ENCODE measurements at regions not wholly inside any gene's neighbourhood (a gene's known extent, or its start where the extent isn't known, plus 50 kb on each side); places are given as distances from the start of the nearest gene placed in this dataset.

DNA sequence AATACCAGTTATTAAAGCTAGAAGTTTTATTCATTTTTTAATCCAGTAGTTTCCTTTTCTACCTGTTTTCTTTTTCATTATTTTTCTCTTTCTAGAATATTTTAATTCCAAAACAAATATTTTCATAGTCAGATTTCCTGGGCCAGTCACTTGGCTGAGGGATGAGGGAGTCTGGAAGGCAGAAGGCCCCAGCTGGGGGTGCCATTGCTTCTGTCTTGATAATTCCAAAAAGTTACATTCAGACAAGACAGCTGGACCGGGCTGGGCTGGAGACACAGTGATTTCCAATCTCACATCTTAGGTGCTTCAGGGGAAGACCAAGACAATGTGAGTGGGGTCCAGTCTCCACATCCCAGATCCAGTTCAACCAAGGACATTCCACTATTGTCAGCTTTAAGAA is 263.5 kb downstream of the TMA16 start:
- ATAC-seq: no peak
- TF ChIP-seq CTCF (IDR thresholded peaks at IDR 0.05): no peak
- H3K36me3 ChIP-seq (ENCODE audit: low read depth): no peaks in the 10 kb centered on the region
- DNase-seq: no peak
- no peaks in the 10 kb centered on the region for H3K9me3 ChIP-seq
- no peaks in the 10 kb centered on the region for H3K4me1 ChIP-seq (ENCODE audit: low read depth)
- intact Hi-C loops (cut with DNase I, micrococcal nuclease): no loop called here
- no peak overlapping the region for H3K4me3 ChIP-seq

DNA sequence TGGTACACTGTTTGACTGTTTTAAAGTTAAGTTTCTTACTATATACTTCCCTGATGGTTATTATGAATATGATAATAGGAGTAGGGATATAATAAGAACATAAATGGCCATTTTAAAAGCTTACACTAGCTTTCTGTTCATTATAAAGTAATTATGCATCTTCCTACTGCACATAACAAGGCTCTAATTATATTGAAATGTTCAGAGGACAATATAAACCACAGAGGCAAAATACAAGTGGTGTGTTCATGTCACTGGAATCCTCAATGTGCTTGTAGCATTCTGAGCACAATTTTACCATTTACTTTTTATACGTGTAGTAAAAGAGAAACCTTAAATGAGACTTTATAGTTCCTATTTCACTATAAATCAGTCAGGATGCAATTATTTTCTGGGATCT is 268.3 kb downstream of the TMA16 start:
- no peaks in the 10 kb centered on the region for H3K36me3 ChIP-seq (ENCODE audit: low read depth)
- H3K9me3 ChIP-seq: no peaks in the 10 kb centered on the region
- no peaks in the 10 kb centered on the region for H3K4me1 ChIP-seq (ENCODE audit: low read depth)
- intact Hi-C loops (cut with DNase I, micrococcal nuclease): no loop called here
- H3K4me3 ChIP-seq: no peak overlapping the region
- DNase-seq (no peak), ATAC-seq (no peak)
- TF ChIP-seq CTCF (IDR thresholded peaks at IDR 0.05): no peak

- TF ChIP-seq CTCF (IDR thresholded peaks at IDR 0.05): no peak
- intact Hi-C loops (cut with DNase I, micrococcal nuclease): no loop called here
- no peaks in the 10 kb centered on the region for H3K9me3 ChIP-seq
- no peaks in the 10 kb centered on the region for H3K4me1 ChIP-seq (ENCODE audit: low read depth)
- ATAC-seq (no peak), DNase-seq (no peak)
- H3K36me3 ChIP-seq (ENCODE audit: low read depth): no peaks in the 10 kb centered on the region
- H3K4me3 ChIP-seq: no peak overlapping the region
These were observed 270.1 kb downstream of the TMA16 start for GRCh38 chr4:163764569-163764968.

DNA sequence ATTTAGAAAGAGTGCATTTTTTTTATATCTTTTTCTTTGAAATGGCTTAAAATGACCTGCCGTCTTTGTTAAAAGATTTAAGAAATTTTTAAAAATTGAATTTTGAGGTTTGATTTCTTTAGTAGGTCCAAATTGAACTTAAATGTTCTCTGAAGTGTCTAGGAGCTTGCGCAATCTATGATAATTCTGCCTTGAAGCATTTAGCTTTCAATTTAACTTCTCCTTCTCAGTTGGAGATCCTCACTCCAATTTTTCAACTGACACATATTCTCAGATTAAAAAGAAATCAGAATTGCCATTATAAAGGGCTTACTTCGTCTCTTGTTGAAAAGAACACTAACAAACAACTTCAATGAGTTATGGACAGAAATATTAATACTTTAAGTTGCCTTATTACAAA is 273.5 kb downstream of the TMA16 start:
- ATAC-seq: no peak
- no peak for TF ChIP-seq CTCF (IDR thresholded peaks at IDR 0.05)

GRCh38 chr4:163772238-163772637 is 277.7 kb downstream of the TMA16 start:
- Histone ChIP-seq H3K4me3 (no peak overlapping the region), H3K9me3 (no peaks in the 10 kb centered on the region), H3K4me1 (ENCODE audit: low read depth) (no peaks in the 10 kb centered on the region), H3K36me3 (ENCODE audit: low read depth) (no peaks in the 10 kb centered on the region)
- ATAC-seq (no peak), DNase-seq (no peak)
- intact Hi-C loops (cut with DNase I, micrococcal nuclease): no loop called here
- no peak for TF ChIP-seq CTCF (IDR thresholded peaks at IDR 0.05)

More for the DNA sequence above, 273.5 kb downstream of the TMA16 start:
- no peak for DNase-seq
- Histone ChIP-seq H3K4me3 (no peak overlapping the region), H3K4me1 (ENCODE audit: low read depth) (no peaks in the 10 kb centered on the region), H3K36me3 (ENCODE audit: low read depth) (no peaks in the 10 kb centered on the region), H3K9me3 (no peaks in the 10 kb centered on the region)
- intact Hi-C loops (cut with DNase I, micrococcal nuclease): no loop called here

DNA sequence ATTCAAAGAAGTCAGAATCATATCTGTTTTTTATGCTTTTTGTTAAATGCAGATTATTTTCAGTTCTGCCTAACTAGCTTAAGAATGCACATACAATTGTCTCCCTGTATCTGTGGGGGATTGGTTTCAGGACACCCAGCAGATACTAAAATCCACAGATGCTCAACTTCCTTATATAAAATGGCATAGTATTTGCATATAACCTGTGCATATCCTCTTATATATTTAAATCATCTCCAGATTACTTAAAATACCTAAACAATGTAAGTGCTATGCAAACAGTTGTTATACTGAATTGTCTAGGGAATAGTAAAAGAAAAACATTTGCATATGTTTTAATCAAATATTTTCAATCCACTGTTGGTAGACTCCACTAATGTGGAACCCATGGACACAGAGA is 279.4 kb downstream of the TMA16 start:
- intact Hi-C loops (cut with DNase I, micrococcal nuclease): no loop called here

More for the DNA sequence above, 279.4 kb downstream of the TMA16 start:
- H3K4me3 ChIP-seq: no peak overlapping the region
- H3K36me3 ChIP-seq (ENCODE audit: low read depth): no peaks in the 10 kb centered on the region
- no peak for TF ChIP-seq CTCF (IDR thresholded peaks at IDR 0.05)
- no peaks in the 10 kb centered on the region for H3K9me3 ChIP-seq
- ATAC-seq: no peak
- H3K4me1 ChIP-seq (ENCODE audit: low read depth): no peaks in the 10 kb centered on the region
- no peak for DNase-seq
